DMS 273 treated with DMSO at 0.1 percent for 48 hours (cell line): ENCODE measurements at regions not wholly inside any gene's neighbourhood (a gene's known extent, or its start where the extent isn't known, plus 50 kb on each side); places are given as distances from the start of the nearest gene placed in this dataset.

ENCODE experiments used
- DNase-seq: peaks from one replicate; lab custom pipeline; 2025; lab: John Stamatoyannopoulos, UW

DNA sequence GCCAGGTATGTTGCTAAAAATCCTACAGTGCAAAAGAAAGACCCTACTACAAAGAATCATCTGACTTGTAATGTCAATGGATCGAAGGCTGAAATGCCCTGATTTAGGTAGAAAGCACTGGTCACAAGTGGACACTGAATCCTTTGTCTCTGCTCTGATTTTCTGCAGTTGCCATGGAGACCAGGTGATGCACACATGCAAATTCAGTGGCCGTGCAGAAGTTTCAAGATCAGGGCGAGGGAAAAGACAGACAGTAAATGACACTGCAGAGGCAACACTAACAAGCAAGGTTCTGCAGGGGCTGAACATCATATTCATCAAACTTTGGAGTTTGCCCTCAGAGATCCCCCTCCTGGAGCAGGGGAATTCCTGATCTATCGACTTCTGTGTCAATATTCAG lies 370.3 kb upstream of the TMEM132C start:
- no peak for DNase-seq

DNA sequence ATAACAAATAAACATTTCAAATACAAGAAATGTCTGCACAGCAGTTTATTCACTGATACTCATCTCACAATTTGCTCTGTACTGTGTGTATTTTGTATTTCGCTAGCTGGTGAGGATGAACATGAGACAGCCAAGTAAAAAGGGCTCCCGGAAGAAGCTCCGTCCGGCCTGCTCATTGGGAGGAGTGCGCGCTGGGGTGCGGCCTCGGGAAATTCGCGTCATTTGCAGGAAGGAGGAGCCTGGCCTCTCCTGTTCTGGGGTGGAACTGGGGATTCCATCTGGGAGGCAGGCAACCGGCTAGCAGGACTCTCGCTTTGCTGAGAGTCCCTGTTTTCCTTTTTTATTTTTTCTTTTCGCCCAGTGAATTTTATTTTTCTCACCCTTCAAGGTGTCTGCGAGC lies 368.4 kb upstream of the TMEM132C start:
- no peak for DNase-seq

DNA sequence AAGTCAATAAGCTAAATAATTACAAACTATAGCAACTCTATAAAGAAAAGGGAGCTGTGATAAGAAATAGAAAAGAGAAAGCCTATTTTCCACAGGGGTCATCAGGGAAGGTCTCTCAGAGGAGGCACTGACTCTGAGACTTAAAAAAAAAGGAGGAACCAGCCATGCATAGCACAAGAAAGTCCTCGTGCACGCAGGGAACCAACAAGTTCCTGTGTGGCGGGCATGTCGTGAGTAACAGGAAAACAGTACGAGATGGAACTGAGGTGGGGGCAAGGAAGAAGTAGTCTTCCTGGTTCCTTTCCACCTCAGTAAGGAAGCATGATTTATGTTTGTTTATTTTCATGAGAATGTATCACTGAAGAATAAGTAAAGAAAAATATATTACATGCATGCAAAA lies 367.0 kb upstream of the TMEM132C start:
- no peak for DNase-seq

DNA sequence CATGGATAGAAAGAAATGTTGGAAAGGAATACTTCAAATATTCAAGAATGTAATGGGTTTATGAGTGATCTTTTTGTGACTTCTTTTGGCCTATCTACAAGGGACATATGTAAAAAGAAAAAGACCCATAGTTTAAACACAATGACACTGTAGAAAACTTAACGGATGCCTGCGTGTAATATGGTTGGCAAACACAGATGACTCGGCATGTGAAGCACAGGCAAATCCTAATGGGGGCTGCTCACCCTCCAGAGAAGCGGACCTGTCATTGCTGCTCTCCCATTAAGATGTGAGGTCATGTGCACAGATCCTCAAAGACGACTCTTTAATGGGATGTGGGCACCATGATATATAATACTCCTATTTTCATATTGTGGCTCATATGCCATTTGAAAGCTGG lies 366.6 kb upstream of the TMEM132C start:
- DNase-seq, result no peak

DNA sequence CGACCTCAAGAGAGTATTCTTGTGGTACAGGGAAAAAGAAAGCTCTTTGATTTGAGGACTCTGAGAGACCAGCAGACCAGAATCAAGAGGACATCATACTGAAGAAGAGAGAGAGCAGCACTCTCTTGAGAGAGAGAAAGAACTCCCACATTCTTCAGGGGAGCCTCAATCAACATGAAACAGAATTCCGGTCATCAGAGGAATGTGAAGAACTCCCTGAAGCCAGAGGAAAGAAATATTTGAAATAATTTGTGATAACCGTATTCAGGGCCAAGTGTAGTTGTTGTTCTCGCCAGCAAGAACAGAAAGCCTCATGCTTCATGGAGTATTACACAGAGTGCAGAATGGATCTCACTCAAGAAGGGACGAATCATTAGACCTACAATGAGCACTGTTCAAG lies 363.8 kb upstream of the TMEM132C start:
- no peak for DNase-seq

DNA sequence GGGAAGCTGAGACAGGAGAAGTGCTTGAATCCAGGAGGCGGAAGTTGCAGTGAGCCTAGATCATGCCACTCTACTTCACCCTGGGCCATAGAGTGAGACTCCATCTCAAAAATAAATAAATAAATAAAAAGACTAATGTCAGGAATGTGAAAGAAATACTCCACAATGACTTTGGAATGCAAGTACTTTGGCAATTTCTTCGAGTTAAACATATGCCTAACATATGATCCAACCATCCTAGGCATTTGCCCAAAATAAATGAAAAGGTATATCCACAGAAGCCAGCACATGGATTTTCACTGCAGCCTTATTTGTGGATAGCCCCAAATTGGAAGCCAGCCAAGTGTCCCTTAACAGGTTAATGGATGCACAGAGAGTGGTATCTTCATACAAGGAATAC lies 357.9 kb upstream of the TMEM132C start:
- no peak for DNase-seq

DNA sequence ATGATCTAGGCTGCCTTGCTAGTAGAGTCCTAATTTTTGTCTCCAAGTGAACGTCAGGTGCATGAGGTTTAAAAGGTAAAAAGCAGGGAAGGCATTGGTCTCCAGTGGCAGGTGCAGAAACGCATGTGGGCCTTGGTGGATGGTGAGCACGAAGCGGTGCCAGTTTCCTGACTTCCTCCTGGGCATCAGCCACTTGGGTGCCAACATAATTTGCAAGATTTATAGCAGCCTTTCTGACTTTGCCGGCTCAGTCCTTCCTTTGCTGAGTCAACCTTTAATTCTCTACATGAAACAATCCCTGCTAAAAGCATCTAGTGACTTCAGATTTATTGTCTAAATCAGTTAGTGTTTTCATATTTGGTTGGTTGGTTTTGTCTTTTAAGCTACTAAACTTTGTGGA lies 355.7 kb upstream of the TMEM132C start:
- DNase-seq, result no peak

DNA sequence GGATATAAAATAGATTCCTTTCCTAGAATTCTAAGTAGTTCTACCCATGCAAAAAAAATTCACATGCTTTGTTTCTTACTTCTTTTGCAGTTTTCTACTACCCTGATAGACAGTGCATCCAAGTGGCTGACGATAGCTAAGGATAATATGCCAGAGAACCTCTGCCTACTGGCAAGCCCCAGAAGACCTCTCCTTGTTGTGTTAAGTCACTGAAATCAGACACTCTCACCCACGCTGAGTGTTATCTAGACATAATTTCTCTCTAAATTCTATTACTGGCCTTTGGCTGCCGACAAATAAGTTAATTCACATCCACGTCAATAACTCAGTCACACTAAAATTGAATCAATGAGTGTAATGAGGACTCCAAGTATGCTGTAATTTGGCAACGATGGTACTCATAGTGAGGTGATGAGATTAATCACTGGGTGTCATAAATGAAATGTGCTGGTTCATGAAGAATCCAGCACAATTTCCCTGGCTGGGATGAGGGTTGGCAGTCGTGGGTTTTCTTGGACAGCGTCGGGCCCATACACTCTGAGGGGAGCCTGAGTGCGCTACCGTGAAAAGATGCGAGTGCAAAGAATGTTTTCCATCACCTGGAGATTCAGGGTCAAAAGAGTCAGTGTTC lies 354.8 kb upstream of the TMEM132C start:
- no peak for DNase-seq

DNA sequence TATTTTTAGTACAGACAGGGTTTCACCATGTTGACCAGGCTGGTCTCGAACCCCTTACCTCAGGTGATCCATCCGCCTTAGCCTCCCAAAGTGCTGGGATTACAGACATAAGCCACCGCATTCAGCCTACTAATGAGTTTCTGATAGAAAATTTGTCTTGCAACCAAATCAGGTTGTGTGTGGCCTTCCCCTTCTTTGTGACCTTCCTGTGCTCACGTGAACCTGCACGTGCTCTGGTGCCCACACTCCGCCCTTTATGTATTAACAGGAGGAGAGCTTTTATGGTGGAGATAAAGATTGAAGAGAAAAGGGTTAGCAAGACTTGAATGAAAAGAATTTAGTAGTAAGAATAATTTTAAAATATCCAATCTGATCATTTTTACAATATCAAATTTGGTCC lies 343.5 kb upstream of the TMEM132C start:
- DNase-seq, result no peak

DNA sequence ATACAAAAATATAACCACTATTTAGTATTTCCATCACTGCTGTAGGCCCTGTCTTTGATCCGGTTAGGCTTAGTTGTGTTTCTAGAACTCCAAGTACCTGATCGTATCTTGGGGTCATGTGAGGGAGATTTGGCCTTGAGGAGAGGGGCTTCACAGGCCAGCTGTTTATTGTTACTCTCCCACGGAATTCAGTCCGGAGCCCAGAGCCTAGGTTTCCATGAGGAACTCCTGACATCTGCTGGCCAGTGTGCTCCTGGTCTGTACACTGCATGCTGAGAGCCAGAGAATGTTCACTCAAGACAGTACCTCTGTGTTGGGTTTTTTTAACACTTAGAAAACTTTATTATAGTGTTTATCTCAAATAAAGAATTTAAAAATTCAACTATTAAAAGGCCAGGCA lies 341.0 kb upstream of the TMEM132C start:
- no peak for DNase-seq

DNA sequence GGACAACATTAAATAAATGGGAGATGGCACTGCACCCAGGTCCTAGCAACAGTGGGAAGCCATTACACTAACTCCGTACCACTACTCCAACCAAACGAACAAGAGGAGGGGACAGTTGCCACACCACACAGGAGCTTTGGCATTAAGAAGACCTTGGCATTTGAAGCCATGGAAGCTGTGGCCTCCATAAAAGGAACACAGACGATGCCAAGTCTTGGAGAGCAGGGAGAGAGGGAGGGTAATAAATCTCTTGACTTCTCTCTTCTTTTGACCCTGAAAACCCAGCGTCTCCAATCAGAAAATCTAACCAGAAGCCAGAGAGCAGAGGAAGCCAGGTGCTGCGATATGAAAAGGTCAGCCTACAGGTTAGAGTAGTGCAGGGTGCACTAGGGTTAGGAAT lies 338.8 kb upstream of the TMEM132C start:
- DNase-seq, result no peak

DNA sequence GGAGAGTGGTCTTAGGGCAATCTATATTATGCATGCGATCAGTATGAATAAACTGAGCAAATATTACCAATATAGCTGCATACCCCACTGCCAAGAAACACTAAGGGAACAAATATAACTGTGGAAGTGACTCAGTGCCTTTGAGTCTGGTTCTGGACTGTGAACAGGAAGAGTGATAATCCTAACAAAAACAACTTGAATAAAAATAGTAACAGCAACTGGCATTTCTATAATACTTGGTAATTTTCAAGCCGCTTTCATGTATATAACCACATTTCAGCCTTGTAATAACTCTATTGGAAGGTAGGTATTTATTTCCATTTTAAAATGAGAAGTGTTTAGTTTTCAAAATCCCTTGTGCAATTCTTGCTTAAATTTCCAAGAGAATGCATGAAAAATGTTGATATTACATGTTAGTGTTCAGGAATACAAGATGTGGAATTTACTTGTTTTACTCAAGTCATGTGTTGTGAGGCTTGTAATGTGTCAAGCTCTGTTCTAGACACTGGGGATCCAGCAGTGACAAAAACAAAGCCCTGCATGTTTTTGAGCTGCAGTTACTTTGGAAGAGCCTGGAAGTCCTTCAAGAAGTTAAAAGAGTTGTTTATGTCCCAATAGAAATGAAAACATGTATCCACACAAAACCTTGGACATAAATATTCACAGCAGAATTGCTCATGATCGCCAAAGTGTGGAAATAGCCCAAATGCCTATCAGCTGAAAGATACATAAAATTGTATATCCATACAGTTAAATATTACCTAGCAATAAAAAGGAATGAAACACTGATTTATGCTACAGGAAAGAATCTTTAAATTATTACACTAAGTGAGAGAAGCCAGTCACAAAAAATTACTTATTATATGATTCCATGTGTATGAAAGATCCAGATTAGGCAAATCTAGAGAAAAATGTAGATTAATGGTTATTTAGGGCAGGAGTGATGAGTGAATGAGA lies 338.1 kb upstream of the TMEM132C start:
- DNase-seq, result no peak

DNA sequence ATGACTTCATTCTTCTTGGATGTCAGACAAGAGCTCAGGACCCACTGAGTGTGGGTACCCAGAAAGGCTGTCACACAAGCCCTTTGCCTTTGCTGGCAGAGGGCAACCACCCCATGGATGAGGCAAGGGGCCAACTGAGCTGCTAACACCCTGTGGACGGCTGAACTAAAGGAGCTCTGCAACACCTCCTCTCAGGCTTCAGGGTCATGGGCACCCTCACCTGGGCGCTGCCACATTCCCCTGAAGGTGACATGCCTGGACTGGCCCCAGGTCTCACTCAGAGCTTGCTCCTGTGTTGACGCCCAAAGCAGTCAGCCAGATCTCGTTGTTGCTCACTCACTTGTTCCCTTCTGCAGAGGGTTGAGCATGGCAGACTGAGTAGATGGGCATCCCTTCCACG lies 336.8 kb upstream of the TMEM132C start:
- no peak for DNase-seq

DNA sequence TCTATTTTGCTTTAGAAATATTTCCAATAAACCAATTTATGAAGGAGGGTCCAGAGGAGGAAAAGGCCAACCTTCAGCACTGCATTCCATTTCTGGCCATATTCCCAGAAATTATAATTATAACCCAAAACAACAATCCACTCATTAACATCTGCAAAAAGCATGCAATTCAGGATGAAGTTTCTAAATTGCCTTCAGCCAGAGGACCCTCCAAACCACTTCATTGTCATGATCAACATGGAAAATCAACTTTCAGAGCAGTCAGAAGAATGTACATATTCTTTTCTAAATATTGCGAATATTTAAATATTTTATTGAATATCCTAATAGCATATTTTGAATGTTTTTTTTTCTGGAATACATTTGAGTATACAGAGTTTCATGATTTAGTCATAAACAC lies 332.6 kb upstream of the TMEM132C start:
- DNase-seq, result no peak

DNA sequence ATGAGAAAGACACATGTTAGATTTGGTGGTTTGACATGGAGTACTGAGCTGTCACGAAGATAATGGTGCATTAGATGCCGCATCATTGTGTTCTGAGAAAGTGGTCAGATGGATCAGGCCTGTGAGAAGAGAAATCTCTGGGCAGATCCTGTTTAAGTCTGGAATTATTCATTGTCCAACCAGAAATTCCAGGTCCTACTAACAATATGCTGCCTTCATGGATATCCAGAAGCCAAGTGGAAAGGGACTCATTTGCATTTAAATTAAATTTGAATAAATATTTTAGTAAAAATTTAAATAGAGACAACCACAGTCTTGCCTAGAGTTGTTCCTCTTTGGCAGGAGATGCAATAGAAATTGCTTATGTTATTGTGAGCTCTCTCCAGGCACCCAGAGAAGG lies 330.5 kb upstream of the TMEM132C start:
- DNase-seq, result no peak

DNA sequence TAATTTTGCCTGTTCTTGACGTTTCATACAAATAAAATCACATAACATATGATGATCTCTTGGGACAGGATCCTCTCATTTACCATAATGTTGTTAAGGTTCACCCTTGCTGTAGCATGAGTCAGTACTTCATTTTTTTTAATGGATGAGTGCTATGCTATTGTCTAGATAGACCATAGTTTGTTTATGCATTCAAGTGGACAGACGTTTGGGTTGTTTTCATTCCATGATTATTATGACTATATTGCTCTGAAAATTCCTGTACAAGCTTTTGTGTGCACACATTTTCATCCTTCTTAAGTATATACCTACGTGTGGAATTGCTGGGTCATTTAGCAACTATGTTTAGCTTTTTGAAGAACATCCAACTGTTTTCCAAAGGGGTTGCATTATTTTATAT lies 325.6 kb upstream of the TMEM132C start:
- DNase-seq, result no peak

DNA sequence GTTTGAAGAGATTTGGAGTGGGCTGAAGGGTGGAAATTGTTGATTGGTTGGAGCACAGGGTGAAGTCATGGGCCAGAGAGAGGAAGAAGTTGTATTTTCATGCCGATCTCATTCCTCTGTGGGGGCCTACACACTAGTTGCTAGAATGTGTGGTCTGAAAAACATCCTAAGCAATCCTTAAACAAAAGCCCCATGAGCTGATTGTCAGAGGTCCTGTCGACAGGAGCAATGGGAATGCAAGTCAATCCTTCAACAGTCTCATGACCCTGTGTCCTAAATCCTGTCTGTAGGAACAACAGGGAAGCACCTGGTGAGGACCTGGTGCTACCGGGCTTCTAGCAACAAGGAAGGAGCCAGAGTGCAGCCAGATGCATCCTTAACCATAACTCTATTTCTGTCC lies 324.0 kb upstream of the TMEM132C start:
- DNase-seq, result no peak

DNA sequence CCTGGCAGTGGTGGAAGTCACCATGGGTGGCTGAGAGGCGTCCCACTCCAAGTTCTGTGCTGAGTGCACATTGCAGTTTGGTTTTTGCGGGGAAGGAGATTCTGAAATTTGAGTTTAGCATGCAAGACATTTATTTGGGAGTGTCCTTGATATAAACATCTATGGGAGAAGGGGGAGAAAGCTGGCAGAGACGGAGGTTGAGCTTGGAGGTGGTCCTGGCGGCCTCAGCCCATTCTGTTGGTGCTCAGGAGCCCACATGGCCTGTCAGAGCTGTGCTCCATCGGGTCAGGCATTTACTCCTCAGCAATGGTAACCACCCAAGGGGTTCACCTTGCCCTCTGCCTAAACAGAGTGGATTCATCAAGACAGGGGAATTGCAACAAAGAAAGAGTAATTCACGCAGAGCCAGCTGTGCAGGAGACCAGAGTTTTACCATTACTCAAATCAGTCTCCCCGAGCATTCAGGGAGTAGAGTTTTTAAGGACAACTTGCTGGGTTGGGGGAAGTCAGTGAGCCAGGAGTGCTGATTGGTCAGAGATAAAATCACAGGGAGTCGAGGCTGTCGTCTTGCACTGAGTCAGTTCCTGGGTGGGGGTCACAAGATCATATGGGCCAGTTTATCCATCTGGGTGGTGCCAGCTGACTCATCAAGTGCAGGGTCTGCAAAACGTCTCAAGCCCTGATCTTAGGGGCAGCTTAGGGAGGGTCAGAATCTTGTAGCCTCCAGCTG lies 323.3 kb upstream of the TMEM132C start:
- DNase-seq, result no peak

DNA sequence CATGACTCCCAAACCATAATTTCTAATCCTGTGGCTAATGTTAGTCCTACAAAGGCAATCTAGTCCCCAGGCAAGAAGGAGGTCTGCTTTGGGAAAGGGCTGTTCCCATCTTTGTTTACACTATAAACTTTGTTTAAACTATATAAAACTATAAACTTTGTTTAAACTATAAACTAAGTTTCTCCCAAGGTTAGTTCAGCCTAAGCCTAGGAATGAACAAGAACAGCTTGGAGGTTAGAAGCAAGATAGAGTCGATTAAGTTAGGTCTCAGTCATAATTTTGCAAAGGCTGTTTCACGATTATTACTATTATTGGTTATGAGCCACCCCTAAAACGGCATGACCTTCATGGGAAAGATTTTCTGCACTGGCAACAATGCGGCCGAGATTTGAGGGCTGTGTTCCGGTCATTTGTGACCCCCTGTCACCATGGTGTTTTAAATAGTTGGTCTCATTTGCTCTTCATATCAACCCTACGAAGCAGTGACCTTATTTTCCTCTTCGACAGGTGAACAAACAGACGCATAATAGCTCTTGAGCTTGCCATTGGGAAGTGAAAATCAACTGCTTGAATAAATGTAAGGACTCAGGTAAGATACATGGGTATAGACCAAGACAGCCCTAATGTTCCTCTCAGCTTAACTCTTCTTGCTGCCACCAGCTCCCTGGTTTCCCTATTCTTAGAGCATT lies 322.6 kb upstream of the TMEM132C start:
- no peak for DNase-seq

DNA sequence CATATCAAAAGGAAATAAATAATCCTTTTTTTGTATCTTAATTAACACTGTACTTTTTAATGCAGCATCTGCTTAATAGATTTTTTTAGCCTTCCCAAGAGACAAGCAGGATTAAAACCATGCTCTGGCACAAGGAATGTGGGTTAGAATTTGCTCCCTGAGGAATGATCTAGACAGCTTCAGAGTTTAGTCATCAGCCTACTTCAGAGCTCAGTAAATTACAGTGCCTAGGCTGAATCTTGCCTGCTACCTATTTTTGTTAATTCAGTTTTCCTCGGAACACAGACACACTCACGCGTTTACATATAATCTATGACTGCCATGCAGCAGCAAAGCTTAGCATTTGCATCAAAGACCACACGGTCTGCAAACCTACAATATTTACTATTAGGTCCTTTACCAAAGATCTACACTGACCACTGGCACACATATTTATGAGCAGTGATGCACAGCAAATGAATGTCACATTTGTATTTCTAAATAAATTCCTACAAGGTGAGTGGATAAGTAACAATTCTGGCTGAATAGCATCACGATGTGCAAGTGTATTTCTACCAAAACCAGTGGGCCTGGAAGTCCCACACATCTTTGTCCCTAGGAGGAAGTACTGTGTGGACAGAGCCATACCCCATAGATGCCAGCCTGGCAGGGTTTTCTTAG lies 309.8 kb upstream of the TMEM132C start:
- no peak for DNase-seq

DNA sequence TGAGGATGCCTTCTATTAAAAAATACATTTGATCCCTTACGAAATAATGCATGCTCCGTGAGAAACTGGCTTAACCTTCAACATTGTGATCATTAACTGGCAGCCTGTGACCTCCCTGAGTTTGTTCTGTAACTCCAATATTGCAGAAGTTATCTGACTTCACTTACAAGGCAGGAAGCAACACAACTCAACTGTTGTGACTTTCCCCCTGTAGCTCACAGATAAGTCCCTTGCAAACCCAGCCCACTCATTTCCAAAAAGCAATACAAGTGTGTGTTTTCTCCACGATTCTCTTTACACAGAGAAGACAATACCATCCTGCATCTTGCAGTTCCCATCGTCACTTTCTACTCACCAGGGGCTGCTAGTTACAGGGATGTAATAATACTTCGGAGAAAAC lies 304.7 kb upstream of the TMEM132C start:
- no peak for DNase-seq

DNA sequence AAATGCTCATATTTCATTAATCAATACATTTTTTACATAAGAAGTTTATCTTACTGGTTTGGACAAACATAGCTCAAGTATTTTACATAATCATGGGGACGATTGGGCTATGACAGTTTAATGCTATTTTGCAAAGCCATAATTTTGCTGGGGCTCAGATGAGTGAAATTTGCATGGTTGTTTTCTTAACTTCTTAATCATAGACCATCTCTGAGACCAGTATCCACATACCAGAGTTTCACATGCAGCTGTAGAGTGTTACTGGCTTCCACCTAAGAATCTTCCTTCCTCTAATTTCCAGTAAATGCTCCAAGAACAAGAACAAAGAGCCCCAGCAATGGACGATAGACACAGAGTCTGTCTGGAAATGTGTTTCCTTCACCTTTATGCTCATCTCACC lies 303.0 kb upstream of the TMEM132C start:
- DNase-seq, result no peak
